GDM1 (cell line): ENCODE measurements at regions not wholly inside any gene's neighbourhood (a gene's known extent, or its start where the extent isn't known, plus 50 kb on each side); places are given as distances from the start of the nearest gene placed in this dataset.

Experiments used
- DNase-seq: peaks from one replicate; lab custom pipeline; 2025; lab: John Stamatoyannopoulos, UW

DNA sequence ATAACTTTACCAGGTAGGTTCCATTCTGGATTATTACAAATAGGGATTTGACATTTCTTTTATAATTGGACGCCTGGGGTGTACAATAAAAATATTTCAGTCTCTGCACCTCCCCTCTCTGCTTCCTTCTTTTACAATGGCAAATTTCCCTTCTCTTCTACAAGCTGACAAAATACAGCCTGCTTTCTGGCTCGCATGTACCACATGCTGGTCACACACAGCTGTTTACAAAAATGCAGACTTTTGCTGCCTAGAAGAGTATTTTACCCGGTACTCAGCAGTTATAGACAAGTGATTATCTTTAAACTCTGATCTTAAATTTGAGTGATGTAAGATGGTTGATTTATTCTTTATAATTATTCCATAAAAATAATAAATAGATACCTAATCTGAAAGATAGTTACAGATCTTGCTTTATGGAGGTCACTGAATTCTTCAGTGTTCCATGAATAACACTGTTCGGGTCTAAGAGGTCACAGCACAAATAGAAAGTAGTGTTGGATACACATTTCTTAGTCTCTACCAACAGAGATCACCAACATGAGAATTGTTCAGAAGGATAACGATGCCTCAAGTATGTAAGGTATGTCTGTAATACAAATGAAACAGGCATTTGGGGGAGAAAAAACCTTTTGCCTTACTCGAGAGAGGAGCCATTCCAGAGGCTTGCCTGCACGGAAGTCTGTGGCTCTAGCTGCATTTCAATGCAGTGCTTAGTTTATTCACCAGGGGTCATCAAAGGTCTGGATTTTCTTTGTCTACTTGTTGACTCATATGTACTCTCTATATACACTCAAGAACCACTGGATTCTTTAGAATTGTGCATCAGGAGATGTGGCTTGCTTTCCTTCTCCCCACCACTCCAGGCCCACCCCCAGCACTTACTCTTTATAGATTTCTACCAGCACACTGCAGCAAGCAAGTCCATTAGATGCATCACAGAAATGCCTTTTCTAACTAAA is 206.6 kb upstream of the RFX3 start:
- peak; percentile 56 for DNase-seq

DNA sequence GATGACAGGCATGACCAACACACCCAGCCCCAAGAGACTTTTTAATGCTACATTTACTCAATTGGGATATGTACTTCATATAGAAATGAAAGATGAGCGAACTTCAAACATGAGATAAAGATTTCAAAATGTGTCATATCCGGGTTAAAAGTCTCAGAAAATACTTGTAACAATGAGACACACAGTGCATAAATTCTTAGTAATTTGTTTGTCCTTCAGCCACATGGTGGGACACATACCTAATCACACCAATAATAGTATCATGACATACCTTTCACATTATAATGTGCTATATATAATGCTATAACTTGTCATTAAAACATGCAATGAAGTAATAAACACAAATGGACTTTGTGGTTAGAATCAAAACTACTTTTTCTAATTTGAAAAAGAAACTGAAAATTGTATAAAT is 204.7 kb upstream of the RFX3 start:
- no peak for DNase-seq

DNA sequence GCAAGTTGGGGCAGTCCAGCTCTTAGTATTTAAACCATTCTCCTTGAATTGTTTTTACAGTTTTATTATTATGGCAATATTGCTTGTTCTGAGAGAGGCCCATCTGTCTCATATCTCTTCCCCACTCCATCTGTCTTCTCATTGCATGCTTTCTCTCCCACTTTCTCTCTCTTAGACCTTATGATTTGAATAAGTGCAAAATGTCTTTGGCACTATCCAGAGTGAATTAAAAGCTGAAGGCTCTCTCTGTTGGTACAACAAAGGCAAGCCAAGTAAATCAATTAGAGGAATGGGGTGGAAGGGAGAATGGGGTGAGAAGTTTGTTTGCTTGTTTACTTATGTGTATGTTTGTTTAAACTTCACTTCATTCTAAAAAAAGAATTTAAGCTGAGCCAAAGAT is 195.3 kb upstream of the RFX3 start:
- DNase-seq: no peak

DNA sequence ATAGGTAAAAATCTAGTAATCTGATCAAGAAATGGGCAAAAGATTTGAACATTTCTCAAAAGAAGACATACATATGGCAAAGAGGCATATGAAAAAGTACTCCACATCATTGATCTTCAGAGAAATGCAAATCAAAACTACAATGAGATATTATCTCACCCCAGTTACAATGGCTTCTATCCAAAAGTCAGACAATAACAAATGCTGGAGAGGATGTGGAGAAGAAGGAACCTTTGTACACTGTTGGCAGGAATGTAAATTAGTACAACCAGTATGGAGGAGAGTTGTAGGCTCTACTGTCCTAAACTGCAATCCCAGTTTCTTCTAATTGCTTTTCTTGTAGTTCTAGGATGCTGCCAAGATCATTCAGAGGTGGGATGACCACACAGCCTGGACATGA is 193.5 kb upstream of the RFX3 start:
- DNase-seq: no peak

DNA sequence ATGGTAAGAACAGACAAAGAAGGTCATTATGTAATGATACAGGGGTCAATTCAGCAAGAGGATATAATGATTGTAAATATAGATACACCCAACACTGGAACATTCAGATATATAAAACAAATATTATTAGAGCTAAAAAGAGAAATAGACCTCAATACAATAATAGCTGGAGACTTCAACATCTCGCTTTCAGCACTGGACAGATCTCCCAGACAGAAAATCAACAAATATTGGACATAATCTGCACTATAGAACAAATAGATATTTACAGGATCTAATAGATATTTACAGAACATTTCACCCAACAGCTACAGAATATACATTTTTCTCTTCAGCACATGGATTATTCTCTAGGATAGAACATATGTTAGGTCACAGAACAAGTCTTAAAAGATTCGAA is 190.6 kb upstream of the RFX3 start:
- no peak for DNase-seq

DNA sequence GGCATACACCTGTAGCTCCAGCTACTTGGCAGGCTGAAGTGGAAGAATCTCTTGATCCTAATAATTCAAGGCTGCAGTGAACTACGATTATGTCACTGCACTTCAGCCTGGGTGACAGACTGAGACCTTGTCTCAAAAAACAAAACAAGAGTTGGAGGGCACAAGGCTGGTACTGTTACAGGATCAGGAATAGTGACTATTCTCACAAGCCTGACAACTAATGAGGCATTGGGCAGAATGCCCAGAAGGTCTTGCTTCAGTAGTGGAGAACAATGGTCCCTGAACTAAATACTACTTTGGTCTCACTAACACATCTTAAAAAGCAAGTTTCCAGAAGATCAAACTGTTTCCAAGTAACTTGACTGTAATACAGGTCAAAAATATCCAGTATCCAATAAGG is 182.9 kb upstream of the RFX3 start:
- no peak for DNase-seq

DNA sequence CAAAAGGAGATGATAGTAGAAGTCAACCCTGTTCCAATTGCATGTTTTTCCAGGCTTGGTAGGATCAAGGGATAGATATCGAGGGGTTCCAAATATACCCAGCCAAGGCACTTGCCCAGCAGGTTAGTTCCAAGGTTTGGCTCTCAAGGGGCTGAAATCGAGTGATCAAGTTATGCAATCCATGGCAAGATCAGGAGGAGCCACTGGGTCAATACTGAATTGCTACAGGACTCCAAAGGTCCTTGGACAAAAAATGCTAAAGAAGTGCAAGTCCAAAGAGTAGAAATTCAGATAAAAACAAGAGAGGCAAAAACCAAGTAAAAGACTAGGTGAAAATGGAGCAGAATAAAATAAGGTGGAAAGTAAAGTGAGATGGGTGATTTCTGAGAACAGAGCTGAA is 179.1 kb upstream of the RFX3 start:
- no peak for DNase-seq

DNA sequence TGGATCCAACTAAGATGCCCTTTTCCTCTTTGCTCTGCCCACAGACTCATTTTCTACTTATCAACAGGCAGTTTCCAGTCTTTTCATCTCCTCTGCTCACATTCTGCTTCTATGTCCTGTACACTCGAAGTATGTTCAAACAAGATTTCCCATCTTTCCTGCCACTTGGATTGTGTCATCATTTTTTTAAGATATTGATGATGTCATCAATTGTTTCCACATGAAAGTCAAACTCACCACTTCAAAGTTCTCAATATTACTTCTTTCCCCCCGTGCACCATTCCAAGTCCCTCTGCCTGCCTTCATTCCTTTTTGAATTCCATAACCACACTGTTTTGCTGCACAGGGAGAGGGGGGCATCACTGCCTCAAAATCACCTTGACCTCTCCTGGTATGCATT is 175.0 kb upstream of the RFX3 start:
- DNase-seq: no peak

DNA sequence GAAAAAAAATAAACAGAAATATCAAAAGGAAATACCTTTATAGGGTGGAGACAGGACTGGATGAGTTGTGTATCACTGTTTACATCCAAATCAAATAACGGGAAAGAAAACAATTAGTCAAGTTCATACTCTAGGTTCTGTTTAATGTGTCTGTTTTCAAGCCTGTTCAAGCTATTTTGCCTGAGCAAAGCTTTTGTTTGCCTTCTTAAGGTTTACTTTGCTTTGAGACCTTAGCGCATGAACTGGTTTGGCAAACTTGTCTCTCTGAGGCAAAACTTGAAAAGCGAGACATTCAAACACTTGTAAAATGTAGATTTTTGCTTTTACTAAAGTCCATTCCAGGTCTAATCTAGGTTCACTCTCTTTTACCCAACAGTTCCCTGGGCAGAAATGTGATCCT is 174.1 kb upstream of the RFX3 start:
- DNase-seq: no peak

DNA sequence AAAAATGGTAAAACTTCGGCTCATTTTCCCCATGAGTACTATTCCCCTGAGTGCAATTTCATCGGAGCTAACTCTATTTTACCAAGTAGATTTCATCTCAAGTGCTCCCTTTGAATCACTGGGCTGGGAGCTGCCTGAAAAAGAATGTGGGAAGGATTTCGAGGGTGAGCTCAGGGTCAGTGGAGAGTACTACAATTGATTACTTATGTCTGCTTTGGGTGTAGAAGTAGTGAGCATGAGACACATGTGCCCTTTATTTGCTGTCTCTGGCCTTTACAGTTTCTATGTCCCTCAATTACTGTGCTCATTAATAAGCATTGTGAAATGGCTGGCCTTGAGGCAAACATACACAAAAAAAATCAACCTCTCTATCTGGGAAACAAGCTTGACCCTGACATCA is 172.7 kb upstream of the RFX3 start:
- no peak for DNase-seq

DNA sequence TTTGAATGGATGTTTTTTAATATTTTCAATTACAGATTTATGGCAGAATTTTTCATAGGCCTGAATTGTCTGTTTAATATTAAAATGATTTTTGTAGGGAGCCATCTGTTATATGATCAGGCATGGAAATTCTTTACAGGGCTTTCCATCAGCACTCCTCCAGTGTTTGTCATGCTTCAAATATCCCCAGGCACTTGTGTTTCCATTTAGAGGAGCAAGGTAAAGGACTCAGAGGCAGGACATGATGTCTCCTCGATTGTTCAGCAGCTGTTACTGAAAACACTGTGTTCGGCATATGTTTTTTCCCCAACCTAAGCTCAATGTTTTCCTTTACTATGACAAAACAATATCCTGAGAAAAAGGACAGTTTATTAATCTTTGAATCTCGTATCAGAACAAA is 172.3 kb upstream of the RFX3 start:
- DNase-seq: no peak

DNA sequence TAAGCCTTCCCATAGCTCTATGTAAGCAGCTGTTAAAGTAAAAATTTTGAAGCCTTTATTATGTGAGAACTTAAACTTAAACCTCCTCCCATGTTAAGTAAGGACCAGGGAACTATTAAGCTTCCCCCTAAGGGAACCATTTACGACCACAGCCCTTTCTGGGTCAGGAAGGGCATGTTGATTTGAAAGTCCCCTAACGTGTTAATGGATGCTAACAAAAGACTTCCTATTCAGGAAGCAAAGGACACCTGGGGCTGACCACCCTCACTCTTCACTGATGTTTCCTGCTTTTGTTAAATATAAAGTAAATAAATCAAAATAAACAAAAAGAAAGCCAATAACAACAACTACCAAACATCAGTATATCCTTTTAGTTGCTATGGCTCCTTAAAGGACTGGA is 170.6 kb upstream of the RFX3 start:
- no peak for DNase-seq

DNA sequence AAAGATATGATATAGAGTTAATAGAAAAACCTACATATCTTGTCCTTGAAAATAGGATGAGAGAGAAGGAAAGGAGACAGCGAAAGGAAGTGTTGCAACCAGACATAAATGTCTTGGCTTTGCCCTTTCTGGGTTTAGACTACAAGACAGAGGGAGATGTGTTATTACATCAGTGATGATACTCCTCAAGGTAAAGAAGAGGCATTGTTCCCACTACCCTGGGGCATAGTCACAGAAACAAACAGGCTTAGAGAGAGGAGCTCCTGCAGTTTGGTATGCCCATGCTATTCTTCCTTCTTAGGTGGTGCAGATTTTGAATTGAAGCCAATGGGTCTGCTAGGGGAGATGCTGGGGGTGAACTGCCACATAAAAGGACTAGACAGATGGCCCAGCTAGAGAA is 166.8 kb upstream of the RFX3 start:
- no peak for DNase-seq

DNA sequence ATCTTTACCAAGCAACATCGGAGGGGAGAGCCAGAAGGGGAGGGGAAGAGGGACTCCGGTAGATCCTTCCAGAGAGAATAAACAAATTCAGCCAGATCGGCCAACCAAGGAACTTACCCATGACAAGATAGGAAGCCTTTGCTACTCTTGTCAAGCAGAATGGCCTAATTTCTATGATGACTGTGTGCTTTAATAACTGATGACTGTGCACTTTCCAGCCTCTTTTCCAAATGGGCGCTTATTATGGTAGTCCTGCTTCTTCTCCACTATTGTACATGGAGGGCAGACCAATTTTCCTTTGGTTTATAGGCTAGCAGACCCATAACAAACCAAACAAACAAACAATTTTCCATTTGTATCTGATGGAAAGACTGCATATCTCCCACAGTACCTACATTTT is 163.8 kb upstream of the RFX3 start:
- no peak for DNase-seq

DNA sequence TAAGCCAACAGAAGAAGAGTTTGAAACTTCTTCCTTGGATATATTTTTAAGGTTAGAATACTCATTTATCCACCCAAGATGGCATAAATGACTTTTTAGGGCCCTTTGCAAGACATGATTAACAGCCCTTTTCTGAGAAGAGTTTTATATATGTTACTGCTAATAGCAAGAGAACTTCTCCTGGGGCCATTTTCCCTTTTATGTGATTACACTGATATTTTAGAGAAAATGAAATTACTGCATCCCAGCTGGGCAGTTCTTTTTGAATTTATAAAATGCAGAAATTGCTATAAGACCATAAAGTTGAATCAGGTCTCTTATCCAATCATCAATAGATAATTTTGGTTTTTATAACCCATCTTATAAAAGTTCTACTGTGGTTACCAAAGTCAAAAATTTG is 161.3 kb upstream of the RFX3 start:
- no peak for DNase-seq

DNA sequence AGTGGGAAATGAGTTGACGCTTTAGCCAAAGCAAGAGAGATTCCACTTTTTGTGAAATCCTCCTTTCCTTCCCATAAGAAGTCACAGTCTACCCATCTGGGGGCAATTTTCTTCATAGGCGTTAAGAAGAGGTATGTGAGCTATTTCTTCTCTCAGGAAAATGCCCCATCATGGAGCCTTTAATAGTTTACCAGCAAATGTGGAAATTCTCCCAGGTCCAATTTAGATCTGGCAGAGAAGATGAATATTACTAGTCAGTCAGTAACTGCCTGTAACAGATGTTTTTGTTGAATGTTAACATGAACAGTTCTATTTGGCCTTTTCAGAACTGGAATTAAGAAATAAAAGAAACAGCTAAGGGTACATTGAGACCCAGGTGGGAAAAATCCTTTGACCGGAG is 156.4 kb upstream of the RFX3 start:
- no peak for DNase-seq

DNA sequence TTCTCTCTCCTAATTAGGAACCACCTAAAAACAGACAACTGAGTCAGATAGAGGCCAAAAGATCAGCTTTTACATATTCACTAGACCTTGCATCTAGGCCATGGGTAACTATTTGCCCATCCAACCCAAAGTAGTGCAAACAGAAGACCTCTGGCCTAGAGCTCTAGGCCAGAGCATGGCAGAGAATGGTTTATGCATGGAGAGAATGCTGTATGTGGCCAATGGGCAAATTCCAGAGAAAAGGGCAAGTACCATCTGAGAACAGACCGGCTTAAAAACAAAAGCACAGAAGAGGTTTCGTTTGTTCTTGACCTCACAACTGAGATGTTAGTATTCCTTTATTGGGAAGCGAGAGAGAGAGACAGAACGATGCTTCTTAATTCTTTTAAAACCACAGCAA is 151.7 kb upstream of the RFX3 start:
- no peak for DNase-seq

DNA sequence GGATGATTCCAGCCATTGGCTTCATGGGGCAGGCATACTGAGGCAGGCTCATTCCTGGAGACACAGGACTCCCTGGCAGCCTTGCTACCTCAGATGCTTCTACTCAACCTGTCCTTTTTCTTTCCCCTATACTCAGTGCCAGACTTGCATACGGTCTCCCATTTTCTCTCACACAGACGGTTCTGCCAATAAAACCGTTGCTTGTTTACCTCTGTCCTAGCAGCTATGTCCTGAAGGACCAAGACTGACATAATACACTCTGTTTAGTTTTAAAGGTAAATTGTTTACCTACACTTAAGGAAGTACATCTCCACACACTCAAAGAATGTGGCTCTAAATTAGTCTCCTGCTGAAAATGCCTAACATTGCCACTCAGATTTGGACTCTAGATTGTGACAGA is 151.0 kb upstream of the RFX3 start:
- DNase-seq: no peak

DNA sequence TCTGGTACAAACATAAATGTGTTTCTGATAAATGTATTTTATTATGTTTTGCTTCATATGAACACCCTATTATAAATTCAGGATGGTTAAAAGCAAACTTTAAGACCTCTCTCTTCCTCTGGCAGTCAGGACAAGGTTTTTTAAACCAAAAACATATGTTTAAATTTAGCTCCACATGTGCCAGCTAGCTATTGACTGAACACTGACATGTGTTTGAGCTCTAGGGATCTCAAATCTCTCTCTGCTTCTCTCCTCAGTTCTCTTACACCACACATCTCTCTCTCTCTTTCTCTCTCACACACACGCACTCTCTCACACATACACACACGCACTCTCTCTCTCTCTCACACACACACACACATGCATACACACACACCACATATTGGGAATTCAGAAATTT is 150.1 kb upstream of the RFX3 start:
- no peak for DNase-seq

DNA sequence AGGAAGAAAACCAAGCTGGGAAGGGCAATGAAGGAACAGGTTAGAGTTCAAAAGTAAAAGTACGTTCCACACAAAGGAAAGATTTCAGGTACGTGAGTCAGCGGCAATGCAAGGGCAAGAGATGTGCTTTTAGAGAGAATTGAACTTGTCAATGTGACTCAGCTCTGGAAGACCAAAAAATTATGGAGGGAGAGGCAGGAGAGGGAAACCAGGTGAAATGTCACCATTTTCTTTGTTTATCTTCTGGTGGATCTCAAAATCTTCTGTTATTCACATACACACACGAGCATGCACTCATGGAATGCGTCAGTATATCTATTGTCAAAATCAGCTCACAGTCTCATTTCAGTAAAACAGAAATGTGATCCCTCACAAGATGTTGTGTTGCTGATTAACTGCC is 148.8 kb upstream of the RFX3 start:
- no peak for DNase-seq

DNA sequence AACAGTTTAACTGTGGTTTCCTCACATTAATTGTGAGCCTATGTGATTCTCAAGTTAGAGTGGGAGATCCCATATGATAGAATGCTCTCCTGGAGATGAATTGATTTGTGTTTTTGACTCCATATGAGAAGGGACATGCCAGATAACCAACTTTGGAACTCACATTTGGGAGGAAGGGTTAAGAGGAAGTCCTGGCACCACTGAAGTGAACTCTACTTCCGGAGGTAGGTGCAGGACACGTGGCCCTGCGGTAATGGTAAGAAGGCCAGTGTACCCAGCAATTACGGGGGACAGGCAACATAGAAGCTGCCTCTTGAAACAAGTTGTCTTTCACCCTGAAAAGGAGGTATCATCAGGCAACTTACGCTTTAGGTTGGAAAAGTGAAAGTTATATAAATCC is 146.6 kb upstream of the RFX3 start:
- no peak for DNase-seq

DNA sequence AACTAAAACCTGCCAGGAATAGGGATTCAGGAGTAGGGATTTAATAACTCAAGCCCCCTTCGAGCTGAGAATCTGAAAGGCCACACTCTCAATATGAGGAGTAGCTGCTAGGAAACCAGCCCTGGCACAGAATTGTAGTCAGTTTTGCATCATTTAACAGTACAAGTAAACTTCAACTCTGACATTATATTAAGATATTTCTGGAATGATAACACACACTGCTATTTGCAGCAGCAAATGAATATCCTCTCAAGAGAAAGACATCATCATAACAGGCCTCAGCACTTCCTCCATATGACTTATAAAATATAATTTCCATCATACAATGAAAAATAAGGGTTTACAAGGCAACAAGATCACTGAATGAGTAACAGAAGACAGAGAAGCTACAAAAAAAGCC is 138.2 kb upstream of the RFX3 start:
- no peak for DNase-seq

DNA sequence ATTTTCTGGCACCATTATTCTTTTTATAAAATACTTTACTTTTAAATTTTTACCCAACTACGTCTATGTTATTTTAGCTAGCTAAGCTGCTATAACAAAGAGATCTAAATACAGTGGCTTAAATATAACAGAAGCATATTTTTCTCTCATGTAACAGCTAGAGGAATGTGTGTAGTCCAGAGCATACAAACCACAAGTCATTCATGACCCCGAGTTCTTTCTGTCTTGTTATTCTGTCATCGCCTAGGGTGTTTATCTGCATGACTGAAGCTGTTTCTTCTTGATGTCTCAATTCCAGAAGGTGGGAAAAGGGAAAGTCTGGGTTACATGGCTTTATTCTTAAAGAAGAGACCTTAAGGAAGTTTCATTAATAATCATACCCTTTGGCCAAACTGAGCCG is 136.9 kb upstream of the RFX3 start:
- no peak for DNase-seq

DNA sequence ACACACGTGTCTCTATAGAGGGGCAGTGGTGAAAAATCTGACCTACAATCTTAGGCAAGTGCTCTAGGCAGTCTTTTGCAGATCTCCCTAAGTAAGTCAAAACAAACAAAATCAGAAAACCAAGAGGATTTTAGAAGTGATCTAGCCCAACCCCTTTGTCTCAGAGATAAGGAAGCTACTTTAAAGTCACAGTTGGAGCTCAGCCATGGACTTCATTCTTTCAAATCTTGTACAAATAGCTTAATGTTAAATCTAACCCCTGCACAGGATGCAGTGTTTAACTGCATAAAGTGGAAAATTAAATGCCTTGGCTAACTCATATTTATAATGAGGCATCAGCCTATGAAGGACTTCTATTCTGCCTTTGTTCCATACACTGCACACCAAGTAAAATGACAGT is 135.1 kb upstream of the RFX3 start:
- no peak for DNase-seq
